Vagina (tissue), 2 donors: ENCODE measurements at regions not wholly inside any gene's neighbourhood (a gene's known extent, or its start where the extent isn't known, plus 50 kb on each side); places are given as distances from the start of the nearest gene placed in this dataset.

ENCODE experiments used
- POLR2A ChIP-seq, 2 donors: fragments of 450-650 bp; IDR thresholded peaks; one replicate each; pipeline ENCODE4 v1.6.1; 2017; ENCODE audit warnings: antibody characterized with exemption in 2 of 2, mild to moderate bottlenecking in 2 of 2, moderate library complexity in 2 of 2
- POLR2AphosphoS5 ChIP-seq, 2 donors: sonication (generic); formaldehyde crosslinking; IDR thresholded peaks; one replicate each; pipeline ENCODE4 v1.9.0; 2017; ENCODE audit warnings: antibody characterized with exemption in 2 of 2, mild to moderate bottlenecking in 2 of 2, low read depth in 1 of 2; ENCODE audit not compliant: insufficient read depth in 1 of 2
- TF ChIP-seq, protein P1 (sequence below), 3 experiments: fragments of 450-650 bp in 2 of 3; fragments of 200-600 bp in 1 of 3; sonication (generic) in 1 of 3; IDR thresholded peaks; one replicate each; pipeline ENCODE4 v1.5.1; 2017 to 2019; ENCODE audit warnings: antibody characterized with exemption in 3 of 3, mild to moderate bottlenecking in 2 of 3, moderate library complexity in 2 of 3

GRCh38 chr2:53500181-53500580 is 267.4 kb upstream of the CHAC2 start:
- TF ChIP-seq, protein P1, sequence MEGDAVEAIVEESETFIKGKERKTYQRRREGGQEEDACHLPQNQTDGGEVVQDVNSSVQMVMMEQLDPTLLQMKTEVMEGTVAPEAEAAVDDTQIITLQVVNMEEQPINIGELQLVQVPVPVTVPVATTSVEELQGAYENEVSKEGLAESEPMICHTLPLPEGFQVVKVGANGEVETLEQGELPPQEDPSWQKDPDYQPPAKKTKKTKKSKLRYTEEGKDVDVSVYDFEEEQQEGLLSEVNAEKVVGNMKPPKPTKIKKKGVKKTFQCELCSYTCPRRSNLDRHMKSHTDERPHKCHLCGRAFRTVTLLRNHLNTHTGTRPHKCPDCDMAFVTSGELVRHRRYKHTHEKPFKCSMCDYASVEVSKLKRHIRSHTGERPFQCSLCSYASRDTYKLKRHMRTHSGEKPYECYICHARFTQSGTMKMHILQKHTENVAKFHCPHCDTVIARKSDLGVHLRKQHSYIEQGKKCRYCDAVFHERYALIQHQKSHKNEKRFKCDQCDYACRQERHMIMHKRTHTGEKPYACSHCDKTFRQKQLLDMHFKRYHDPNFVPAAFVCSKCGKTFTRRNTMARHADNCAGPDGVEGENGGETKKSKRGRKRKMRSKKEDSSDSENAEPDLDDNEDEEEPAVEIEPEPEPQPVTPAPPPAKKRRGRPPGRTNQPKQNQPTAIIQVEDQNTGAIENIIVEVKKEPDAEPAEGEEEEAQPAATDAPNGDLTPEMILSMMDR (IDR thresholded peaks at IDR 0.05), result no peak
- TF ChIP-seq POLR2A (IDR thresholded peaks at IDR 0.05), result no peak
- no peak for TF ChIP-seq POLR2AphosphoS5 (IDR thresholded peaks at IDR 0.05; ENCODE audit: insufficient read depth in 1 of 2, low read depth in 1 of 2)
